Coronary artery (tissue), 2 donors: ENCODE measurements at regions not wholly inside any gene's neighbourhood (a gene's known extent, or its start where the extent isn't known, plus 50 kb on each side); places are given as distances from the start of the nearest gene placed in this dataset.

ENCODE experiments used
- DNase-seq: peaks from one replicate; pipeline ENCODE4 v3.0.0-alpha.2; 2017; ENCODE audit warnings: low spot score
- H3K27ac ChIP-seq, 2 donors: fragments of 200-600 bp; sonication (generic); one replicate each; pipeline ENCODE4 v1.5.1; 2016 to 2019
- H3K4me3 ChIP-seq: fragments of 200-600 bp; sonication (generic); 2 replicates; pipeline ENCODE4 v1.5.1; 2016; ENCODE audit warnings: mild to moderate bottlenecking, moderate library complexity
- CTCF ChIP-seq: fragments of 200-600 bp; sonication (generic); IDR thresholded peaks from one replicate; pipeline ENCODE4 v1.5.1; 2019; ENCODE audit warnings: antibody characterized with exemption

DNA sequence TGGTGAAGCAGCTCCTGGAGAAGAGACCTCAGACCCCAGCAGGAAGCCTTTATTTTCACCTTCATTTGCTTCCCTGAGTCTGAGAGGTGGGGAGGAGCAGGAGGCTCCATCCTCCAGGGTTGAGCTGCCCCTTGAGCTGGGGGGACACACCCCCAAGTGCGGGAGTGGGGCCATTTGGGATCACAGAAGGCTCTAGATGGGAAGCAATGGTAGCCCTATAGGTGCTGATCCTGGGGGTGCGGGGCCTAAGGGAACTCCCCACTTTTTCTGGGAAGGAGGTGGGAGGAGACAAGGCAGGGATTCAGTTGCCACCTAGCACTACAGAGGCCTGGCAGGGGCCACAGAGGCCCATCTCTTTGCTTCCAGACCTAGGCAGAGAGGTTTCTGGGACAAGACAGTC is 247.9 kb upstream of the CSF3R start:
- H3K27ac ChIP-seq: no peak overlapping the region
- H3K4me3 ChIP-seq: no peak overlapping the region
- no peak for TF ChIP-seq CTCF
- DNase-seq: peak; percentile 57

- H3K27ac ChIP-seq: no peak overlapping the region
- no peak overlapping the region for H3K4me3 ChIP-seq
- DNase-seq: peak; percentile 45
- TF ChIP-seq CTCF: no peak
These were observed 247.2 kb upstream of the CSF3R start for GRCh38 chr1:36729716-36730510.

- Histone ChIP-seq H3K4me3 (no peak overlapping the region), H3K27ac (no peak overlapping the region)
- DNase-seq: peak; percentile 33
- no peak for TF ChIP-seq CTCF
These were observed 246.6 kb upstream of the CSF3R start for GRCh38 chr1:36729289-36729688.

DNA sequence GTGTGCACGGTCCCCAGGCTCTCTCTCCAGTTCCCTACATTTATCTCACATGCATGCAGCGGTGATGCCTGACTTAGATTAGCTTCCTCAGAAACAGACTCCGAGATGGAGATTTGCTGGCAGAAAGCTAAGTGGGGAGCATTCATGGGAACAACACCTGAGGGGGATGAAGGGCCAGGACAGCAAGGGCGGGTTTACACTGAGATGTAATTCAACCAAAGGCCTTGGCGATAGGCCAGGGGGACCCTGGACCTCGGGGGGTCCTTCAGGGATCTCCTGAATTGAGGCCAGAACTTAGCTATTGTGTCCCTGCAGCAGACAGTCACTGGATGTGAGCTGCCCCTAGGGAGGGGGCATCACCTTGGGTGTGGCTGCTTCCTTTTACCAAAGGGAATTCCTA is 246.1 kb upstream of the CSF3R start:
- no peak overlapping the region for H3K4me3 ChIP-seq
- no peak for TF ChIP-seq CTCF
- DNase-seq: no peak
- no peak overlapping the region for H3K27ac ChIP-seq

GRCh38 chr1:36728051-36728450 is 245.3 kb upstream of the CSF3R start:
- Histone ChIP-seq H3K4me3 (no peak overlapping the region), H3K27ac (no peak overlapping the region)
- peak; percentile 35 for DNase-seq
- no peak for TF ChIP-seq CTCF

GRCh38 chr1:36725151-36725550 is 242.4 kb upstream of the CSF3R start:
- Histone ChIP-seq H3K27ac (no peak overlapping the region), H3K4me3 (no peak overlapping the region)
- DNase-seq: no peak
- TF ChIP-seq CTCF: no peak

DNA sequence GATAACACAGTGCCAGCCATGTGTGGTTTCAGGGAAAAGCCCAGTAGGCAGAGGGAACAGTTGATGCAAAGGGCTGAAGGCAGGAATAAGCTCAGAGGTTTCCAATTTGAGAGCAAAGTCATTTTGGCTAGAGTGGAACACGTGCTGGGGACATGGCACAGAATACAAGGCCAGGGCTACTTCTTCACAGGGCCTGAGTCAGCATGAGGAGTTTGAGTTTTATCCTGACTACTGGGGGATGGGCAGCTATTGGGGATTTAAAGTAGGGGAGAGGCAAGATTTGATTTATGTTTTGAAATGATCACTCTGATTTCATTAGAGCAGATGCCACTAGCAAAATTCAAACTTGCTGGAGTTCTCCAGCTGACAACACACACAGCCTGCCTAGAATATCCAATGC is 241.1 kb upstream of the CSF3R start:
- Histone ChIP-seq H3K4me3 (no peak overlapping the region), H3K27ac (no peak overlapping the region)
- TF ChIP-seq CTCF: no peak
- no peak for DNase-seq
